ENCODE measurements at regions not wholly inside any gene's neighbourhood (a gene's known extent, or its start where the extent isn't known, plus 50 kb on each side); places are given as distances from the start of the nearest gene placed in this dataset.

GRCh38 chr9:88713010-88713409, 178.0 kb downstream of the NXNL2 start:
- TF ChIP-seq CTCF (conservative IDR thresholded peaks at IDR 0.05), result no peak

GRCh38 chr9:88716596-88717290, 181.8 kb downstream of the NXNL2 start:
- no peak overlapping the region for H3K4me3 Mint-ChIP-seq
- H3K36me3 Mint-ChIP-seq (ENCODE audit: low read depth), result peaks cover 5% of the 10 kb centered on the region
- H3K27ac Mint-ChIP-seq (ENCODE audit: unreplicated experiment), result no peak overlapping the region
- TF ChIP-seq CTCF (conservative IDR thresholded peaks at IDR 0.05), result no peak
- peaks cover 50% of the 10 kb centered on the region for H3K27me3 Mint-ChIP-seq (ENCODE audit: low read depth)
- peaks cover 6% of the 10 kb centered on the region for H3K9me3 Mint-ChIP-seq
- peaks cover 4% of the 10 kb centered on the region for H3K4me1 Mint-ChIP-seq
- no peak for DNase-seq (ENCODE audit: low read depth, low spot score)

More at GRCh38 chr9:88713010-88713409, 178.0 kb downstream of the NXNL2 start:
- Mint-ChIP-seq H3K9me3 (peaks cover 6% of the 10 kb centered on the region), H3K4me1 (peaks cover 4% of the 10 kb centered on the region), H3K27me3 (ENCODE audit: low read depth) (peaks cover 45% of the 10 kb centered on the region), H3K36me3 (ENCODE audit: low read depth) (peaks cover 5% of the 10 kb centered on the region), H3K27ac (ENCODE audit: unreplicated experiment) (no peak overlapping the region), H3K4me3 (no peak overlapping the region)
- no peak for DNase-seq (ENCODE audit: low read depth, low spot score)

- DNase-seq (ENCODE audit: low read depth, low spot score), result no peak
- peaks cover 5% of the 10 kb centered on the region for H3K36me3 Mint-ChIP-seq (ENCODE audit: low read depth)
- no peaks in the 10 kb centered on the region for H3K9me3 Mint-ChIP-seq
- no peak overlapping the region for H3K4me3 Mint-ChIP-seq
- H3K27ac Mint-ChIP-seq (ENCODE audit: unreplicated experiment), result no peak overlapping the region
- H3K27me3 Mint-ChIP-seq (ENCODE audit: low read depth), result peaks cover 57% of the 10 kb centered on the region
- no peak for TF ChIP-seq CTCF (conservative IDR thresholded peaks at IDR 0.05)
- H3K4me1 Mint-ChIP-seq, result peaks cover 4% of the 10 kb centered on the region
Observed at GRCh38 chr9:88721025-88721424, 186.0 kb downstream of the NXNL2 start.

- peaks cover 2% of the 10 kb centered on the region for H3K4me1 Mint-ChIP-seq
- no peaks in the 10 kb centered on the region for H3K9me3 Mint-ChIP-seq
- TF ChIP-seq CTCF (conservative IDR thresholded peaks at IDR 0.05), result no peak
- peaks cover 53% of the 10 kb centered on the region for H3K27me3 Mint-ChIP-seq (ENCODE audit: low read depth)
- peaks cover under 1% of the 10 kb centered on the region for H3K36me3 Mint-ChIP-seq (ENCODE audit: low read depth)
- H3K4me3 Mint-ChIP-seq, result no peak overlapping the region
- H3K27ac Mint-ChIP-seq (ENCODE audit: unreplicated experiment), result no peak overlapping the region
- DNase-seq (ENCODE audit: low read depth, low spot score), result no peak
Observed at GRCh38 chr9:88721495-88722279, 186.7 kb downstream of the NXNL2 start.

GRCh38 chr9:88722753-88723152, 187.8 kb downstream of the NXNL2 start:
- no peak for DNase-seq (ENCODE audit: low read depth, low spot score)
- no peaks in the 10 kb centered on the region for H3K4me1 Mint-ChIP-seq
- no peak for TF ChIP-seq CTCF (conservative IDR thresholded peaks at IDR 0.05)
- no peak overlapping the region for H3K4me3 Mint-ChIP-seq
- H3K27ac Mint-ChIP-seq (ENCODE audit: unreplicated experiment), result no peak overlapping the region
- peaks cover under 1% of the 10 kb centered on the region for H3K9me3 Mint-ChIP-seq
- H3K36me3 Mint-ChIP-seq (ENCODE audit: low read depth), result no peaks in the 10 kb centered on the region
- H3K27me3 Mint-ChIP-seq (ENCODE audit: low read depth), result peaks cover 49% of the 10 kb centered on the region
